Uterus (tissue), 2 donors: ENCODE measurements at regions not wholly inside any gene's neighbourhood (a gene's known extent, or its start where the extent isn't known, plus 50 kb on each side); places are given as distances from the start of the nearest gene placed in this dataset.

Source experiments
- POLR2A ChIP-seq, 2 donors: fragments of 450-650 bp; IDR thresholded peaks; one replicate each; pipeline ENCODE4 v1.6.1; 2016; ENCODE audit warnings: antibody characterized with exemption in 2 of 2, mild to moderate bottlenecking in 1 of 2, moderate library complexity in 1 of 2
- TF ChIP-seq, protein P1 (sequence below), 4 experiments: fragments of 200-600 bp in 2 of 4; fragments of 450-650 bp in 2 of 4; sonication (generic) in 2 of 4; IDR thresholded peaks; one replicate each; pipeline ENCODE4 v1.5.1; 2016 to 2019; ENCODE audit warnings: antibody characterized with exemption in 4 of 4, mild to moderate bottlenecking in 2 of 4, moderate library complexity in 1 of 4

DNA sequence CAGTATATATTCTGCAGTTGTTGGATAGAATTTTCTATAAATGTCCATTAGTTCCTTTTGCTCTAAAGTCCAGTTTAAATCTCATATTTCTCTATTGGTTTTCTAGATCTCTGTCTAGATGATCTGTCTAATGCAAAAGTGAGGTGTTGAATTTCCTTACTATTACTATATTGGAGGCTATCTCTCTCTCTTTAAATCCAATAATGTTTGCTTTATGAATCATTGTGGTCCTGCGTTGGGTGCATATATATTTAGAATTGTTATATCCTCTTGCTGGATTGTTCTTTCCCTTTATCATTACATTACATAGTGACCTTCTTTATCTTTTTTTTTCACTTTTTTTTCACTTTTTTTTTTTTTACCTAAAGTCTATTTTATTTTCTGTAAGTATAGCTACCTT lies 208.5 kb upstream of the ASCC3 start:
- TF ChIP-seq, protein P1, sequence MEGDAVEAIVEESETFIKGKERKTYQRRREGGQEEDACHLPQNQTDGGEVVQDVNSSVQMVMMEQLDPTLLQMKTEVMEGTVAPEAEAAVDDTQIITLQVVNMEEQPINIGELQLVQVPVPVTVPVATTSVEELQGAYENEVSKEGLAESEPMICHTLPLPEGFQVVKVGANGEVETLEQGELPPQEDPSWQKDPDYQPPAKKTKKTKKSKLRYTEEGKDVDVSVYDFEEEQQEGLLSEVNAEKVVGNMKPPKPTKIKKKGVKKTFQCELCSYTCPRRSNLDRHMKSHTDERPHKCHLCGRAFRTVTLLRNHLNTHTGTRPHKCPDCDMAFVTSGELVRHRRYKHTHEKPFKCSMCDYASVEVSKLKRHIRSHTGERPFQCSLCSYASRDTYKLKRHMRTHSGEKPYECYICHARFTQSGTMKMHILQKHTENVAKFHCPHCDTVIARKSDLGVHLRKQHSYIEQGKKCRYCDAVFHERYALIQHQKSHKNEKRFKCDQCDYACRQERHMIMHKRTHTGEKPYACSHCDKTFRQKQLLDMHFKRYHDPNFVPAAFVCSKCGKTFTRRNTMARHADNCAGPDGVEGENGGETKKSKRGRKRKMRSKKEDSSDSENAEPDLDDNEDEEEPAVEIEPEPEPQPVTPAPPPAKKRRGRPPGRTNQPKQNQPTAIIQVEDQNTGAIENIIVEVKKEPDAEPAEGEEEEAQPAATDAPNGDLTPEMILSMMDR (IDR thresholded peaks at IDR 0.05): no peak
- TF ChIP-seq POLR2A (IDR thresholded peaks at IDR 0.05): no peak
